ENCODE measurements at regions not wholly inside any gene's neighbourhood (a gene's known extent, or its start where the extent isn't known, plus 50 kb on each side); places are given as distances from the start of the nearest gene placed in this dataset.
"Not testable (repeated sequence)": the region's sequence is repeated elsewhere in the genome, so short reads cannot be mapped to it uniquely, and the experiment has no call there.

DNA sequence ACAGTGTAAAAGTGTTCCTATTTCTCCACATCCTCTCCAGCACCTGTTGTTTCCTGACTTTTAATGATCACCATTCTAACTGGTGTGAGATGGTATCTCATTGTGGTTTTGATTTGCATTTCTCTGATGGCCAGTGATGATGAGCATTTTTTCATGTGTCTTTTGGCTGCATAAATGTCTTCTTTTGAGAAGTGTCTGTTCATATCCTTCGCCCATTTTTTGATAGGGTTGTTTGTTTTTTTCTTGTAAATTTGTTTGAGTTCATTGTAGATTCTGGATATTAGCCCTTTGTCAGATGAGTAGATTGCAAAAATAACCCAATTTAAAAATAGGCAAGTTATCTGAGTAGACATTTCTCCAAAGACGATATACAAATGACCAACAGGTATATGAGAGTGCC, 120.2 kb upstream of the ID2 start:
- not testable (repeated sequence) for TF ChIP-seq EZH2phosphoT487 (IDR thresholded peaks at IDR 0.05; ENCODE audit: borderline replicate concordance, low read length)
- TF ChIP-seq, protein P1, sequence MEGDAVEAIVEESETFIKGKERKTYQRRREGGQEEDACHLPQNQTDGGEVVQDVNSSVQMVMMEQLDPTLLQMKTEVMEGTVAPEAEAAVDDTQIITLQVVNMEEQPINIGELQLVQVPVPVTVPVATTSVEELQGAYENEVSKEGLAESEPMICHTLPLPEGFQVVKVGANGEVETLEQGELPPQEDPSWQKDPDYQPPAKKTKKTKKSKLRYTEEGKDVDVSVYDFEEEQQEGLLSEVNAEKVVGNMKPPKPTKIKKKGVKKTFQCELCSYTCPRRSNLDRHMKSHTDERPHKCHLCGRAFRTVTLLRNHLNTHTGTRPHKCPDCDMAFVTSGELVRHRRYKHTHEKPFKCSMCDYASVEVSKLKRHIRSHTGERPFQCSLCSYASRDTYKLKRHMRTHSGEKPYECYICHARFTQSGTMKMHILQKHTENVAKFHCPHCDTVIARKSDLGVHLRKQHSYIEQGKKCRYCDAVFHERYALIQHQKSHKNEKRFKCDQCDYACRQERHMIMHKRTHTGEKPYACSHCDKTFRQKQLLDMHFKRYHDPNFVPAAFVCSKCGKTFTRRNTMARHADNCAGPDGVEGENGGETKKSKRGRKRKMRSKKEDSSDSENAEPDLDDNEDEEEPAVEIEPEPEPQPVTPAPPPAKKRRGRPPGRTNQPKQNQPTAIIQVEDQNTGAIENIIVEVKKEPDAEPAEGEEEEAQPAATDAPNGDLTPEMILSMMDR (IDR thresholded peaks at IDR 0.05; ENCODE audit: low read depth, low read length, poor library complexity, severe bottlenecking), result not testable (repeated sequence)

Data from DOHH2 (cell line).